Caco-2 (cell line): ENCODE measurements at regions not wholly inside any gene's neighbourhood (a gene's known extent, or its start where the extent isn't known, plus 50 kb on each side); places are given as distances from the start of the nearest gene placed in this dataset.

ENCODE experiments used
- BruUV-seq: library from RNA; stranded (reverse); fragments of 400-500 nt; replicated peaks from 2 replicates; lab custom pipeline; 2021; lab: Mats Ljungman, UMichigan
- CTCF ChIA-PET: fragments of 300-600 bp; sonication (Branson Sonifier 250); formaldehyde crosslinking; loops from one replicate; lab custom pipeline; 2022; ENCODE audit warnings: antibody characterized with exemption; lab: Charles Lee
- POLR2A ChIA-PET: fragments of 300-600 bp; sonication (Branson Sonifier 250); formaldehyde crosslinking; loops from one replicate; lab custom pipeline; 2022; ENCODE audit warnings: antibody characterized with exemption; lab: Charles Lee
- DNase-seq, 2 experiments: peaks; one replicate each; pipeline versions ENCODE4 v3.0.0 to v3.0.0-alpha.2; 2020 to 2022
- H3K27me3 ChIP-seq: replicated peaks from 2 replicates; pipeline ENCODE4 v1.6.0; 2011; ENCODE audit warnings: low read length; ENCODE audit not compliant: control insufficient read depth, insufficient read depth
- H3K36me3 ChIP-seq: 2 replicates; pipeline ENCODE4 v1.5.1; 2011; ENCODE audit warnings: low read length; ENCODE audit not compliant: control insufficient read depth, insufficient read depth
- H3K4me1 ChIP-seq: fragments of 250-450 bp; sonication (Bioruptor Pico); 2 replicates; pipeline ENCODE4 v1.5.1; 2020; ENCODE audit warnings: mild to moderate bottlenecking
- H3K4me3 ChIP-seq: 2 replicates; pipeline ENCODE4 v1.5.1; 2011; ENCODE audit warnings: low read depth, mild to moderate bottlenecking, control low read depth, low read length
- H3K9me3 ChIP-seq: fragments of 250-450 bp; sonication (Bioruptor Pico); 2 replicates; pipeline ENCODE4 v1.5.1; 2020; ENCODE audit warnings: mild to moderate bottlenecking, moderate library complexity
- H3K27ac Mint-ChIP-seq: one replicate; pipeline ENCODE4 v1.8.0; 2022; ENCODE audit warnings: mixed read lengths; ENCODE audit not compliant: unreplicated experiment
- H3K27me3 Mint-ChIP-seq: one replicate; pipeline ENCODE4 v1.8.0; 2022; ENCODE audit warnings: mixed read lengths; ENCODE audit not compliant: insufficient read depth, unreplicated experiment
- H3K36me3 Mint-ChIP-seq: one replicate; pipeline ENCODE4 v1.8.0; 2022; ENCODE audit warnings: mild to moderate bottlenecking, mixed read lengths; ENCODE audit not compliant: insufficient read depth, unreplicated experiment
- H3K4me1 Mint-ChIP-seq: one replicate; pipeline ENCODE4 v1.8.0; 2022; ENCODE audit warnings: low read depth, mixed read lengths; ENCODE audit not compliant: unreplicated experiment
- H3K4me3 Mint-ChIP-seq: one replicate; pipeline ENCODE4 v1.8.0; 2022; ENCODE audit warnings: mild to moderate bottlenecking, moderate library complexity, mixed read lengths; ENCODE audit not compliant: unreplicated experiment
- H3K9me3 Mint-ChIP-seq: one replicate; pipeline ENCODE4 v1.8.0; 2022; ENCODE audit warnings: mixed read lengths; ENCODE audit not compliant: unreplicated experiment
- intact Hi-C: fragments of 100-400 bp; cut with micrococcal nuclease; formaldehyde crosslinking; loops from one replicate; pipeline ENCODE4 v1.10.0; 2022; ENCODE audit not compliant: unreplicated experiment
- TF ChIP-seq, protein P1 (sequence below), 2 experiments: fragments of 200-600 bp in 1 of 2; IDR thresholded peaks; 1 replicate in 1 of 2; 2 replicates in 1 of 2; pipeline versions ENCODE4 v1.5.1 to v1.8.0; 2011 to 2022; ENCODE audit warnings: antibody characterized with exemption in 1 of 2, control low read depth in 1 of 2, inconsistent platforms in 1 of 2, low read depth in 1 of 2, low read length in 1 of 2, mild to moderate bottlenecking in 1 of 2, moderate library complexity in 1 of 2; ENCODE audit not compliant: insufficient read depth in 1 of 2, severe bottlenecking in 1 of 2, unreplicated experiment in 1 of 2

DNA sequence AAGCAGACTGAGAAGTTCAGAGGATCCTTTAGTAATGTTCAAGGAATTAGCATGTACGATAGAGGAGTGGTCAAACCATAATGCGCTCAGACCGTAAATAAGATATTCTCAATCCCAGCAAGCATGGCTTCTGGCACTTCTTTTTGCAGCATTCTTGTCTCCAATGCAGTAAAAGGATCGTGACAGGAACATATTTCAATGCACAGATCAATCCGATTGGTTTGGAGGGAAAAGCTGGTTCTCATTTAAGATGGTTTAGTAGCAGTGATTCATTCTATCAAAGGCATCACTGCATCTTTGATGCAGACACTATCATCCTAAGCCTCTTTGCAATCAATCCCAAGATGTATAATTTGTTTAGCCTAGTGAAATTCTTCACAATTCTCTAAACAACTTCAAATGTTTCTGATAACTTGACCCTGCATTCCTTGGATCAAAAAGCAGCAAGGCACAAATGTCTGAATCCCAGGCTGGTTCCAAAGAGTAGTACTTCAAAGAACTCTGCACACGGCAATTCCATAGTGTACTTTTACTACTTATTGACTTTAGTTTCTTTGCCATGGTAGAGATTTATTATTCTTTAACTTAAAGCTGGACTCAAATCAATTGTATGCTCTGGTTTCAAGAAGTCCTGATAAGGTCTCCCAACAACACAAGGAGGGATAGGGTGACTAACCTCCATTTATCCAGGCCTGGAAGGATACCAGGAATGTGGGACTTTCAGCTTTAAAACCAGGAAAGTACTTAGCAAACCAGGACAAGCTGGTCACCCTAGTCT lies 96.8 kb upstream of the MDM1 start:
- DNase-seq = peak; percentile 72 to 79
- no TSS peak for BruUV-seq
- CTCF ChIA-PET = no interaction called here
- no peaks in the 10 kb centered on the region for H3K27me3 ChIP-seq
- POLR2A ChIA-PET = interaction anchor here (1.0 to 1.8 kb wide), 3 partner anchors 11 to 182 kb away, joined by 3 to 10 read pairs (median 6); partner anchors contain the start of gene RAP1B
- TF ChIP-seq, protein P1, sequence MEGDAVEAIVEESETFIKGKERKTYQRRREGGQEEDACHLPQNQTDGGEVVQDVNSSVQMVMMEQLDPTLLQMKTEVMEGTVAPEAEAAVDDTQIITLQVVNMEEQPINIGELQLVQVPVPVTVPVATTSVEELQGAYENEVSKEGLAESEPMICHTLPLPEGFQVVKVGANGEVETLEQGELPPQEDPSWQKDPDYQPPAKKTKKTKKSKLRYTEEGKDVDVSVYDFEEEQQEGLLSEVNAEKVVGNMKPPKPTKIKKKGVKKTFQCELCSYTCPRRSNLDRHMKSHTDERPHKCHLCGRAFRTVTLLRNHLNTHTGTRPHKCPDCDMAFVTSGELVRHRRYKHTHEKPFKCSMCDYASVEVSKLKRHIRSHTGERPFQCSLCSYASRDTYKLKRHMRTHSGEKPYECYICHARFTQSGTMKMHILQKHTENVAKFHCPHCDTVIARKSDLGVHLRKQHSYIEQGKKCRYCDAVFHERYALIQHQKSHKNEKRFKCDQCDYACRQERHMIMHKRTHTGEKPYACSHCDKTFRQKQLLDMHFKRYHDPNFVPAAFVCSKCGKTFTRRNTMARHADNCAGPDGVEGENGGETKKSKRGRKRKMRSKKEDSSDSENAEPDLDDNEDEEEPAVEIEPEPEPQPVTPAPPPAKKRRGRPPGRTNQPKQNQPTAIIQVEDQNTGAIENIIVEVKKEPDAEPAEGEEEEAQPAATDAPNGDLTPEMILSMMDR (IDR thresholded peaks at IDR 0.05; ENCODE audit: insufficient read depth in 1 of 2, low read depth in 1 of 2, low read length in 1 of 2, severe bottlenecking in 1 of 2, unreplicated experiment in 1 of 2) = no peak
- H3K4me3 ChIP-seq = no peak overlapping the region
- no peaks in the 10 kb centered on the region for H3K36me3 ChIP-seq
- H3K27me3 Mint-ChIP-seq = no peaks in the 10 kb centered on the region
- H3K4me1 ChIP-seq = peaks cover 54% of the 10 kb centered on the region
- intact Hi-C loops = loop anchor here (1.0 to 10.0 kb wide), 6 partner anchors 24 to 256 kb away; partner anchors contain the start of genes MDM1, NUP107 and RAP1B
- H3K4me3 Mint-ChIP-seq = peak overlapping the region; percentile 45
- H3K27ac Mint-ChIP-seq = peak overlapping the region; percentile 94
- H3K9me3 ChIP-seq = no peaks in the 10 kb centered on the region
- H3K9me3 Mint-ChIP-seq = peaks cover 39% of the 10 kb centered on the region
- peaks cover 5% of the 10 kb centered on the region for H3K36me3 Mint-ChIP-seq
- peaks cover 29% of the 10 kb centered on the region for H3K4me1 Mint-ChIP-seq

DNA sequence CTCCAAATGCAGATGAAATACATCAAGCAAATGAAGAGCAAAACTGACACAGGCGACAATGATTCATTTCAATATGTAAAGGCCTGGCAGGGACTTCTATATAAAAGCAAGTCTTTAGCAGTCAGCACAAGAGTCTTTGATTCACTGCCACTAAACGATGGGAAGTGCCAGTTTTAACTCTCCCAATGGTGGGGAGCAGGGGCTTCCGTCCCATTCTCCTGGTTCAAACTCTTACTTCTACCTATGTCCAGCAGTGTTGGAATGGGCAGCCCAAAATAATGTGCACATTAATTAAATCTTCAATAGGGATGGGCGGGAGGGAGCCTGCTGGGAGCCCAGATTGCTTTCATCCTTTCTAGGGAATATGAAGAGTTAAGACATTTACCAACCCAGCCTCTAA lies 97.5 kb upstream of the MDM1 start:
- H3K4me3 Mint-ChIP-seq = no peak overlapping the region
- Histone ChIP-seq H3K4me1 (peaks cover 52% of the 10 kb centered on the region), H3K36me3 (no peaks in the 10 kb centered on the region), H3K27me3 (no peaks in the 10 kb centered on the region), H3K9me3 (peaks cover 3% of the 10 kb centered on the region), H3K4me3 (no peak overlapping the region)
- H3K27ac Mint-ChIP-seq = peak overlapping the region; percentile 94
- DNase-seq = no peak
- no TSS peak for BruUV-seq
- TF ChIP-seq, protein P1 (IDR thresholded peaks at IDR 0.05; ENCODE audit: insufficient read depth in 1 of 2, low read depth in 1 of 2, low read length in 1 of 2, severe bottlenecking in 1 of 2, unreplicated experiment in 1 of 2) = no peak
- peaks cover 5% of the 10 kb centered on the region for H3K36me3 Mint-ChIP-seq
- ChIA-PET CTCF (no interaction called here), POLR2A (interaction anchor here (1.0 to 1.8 kb wide), 3 partner anchors 10 to 181 kb away, joined by 3 to 10 read pairs (median 6); partner anchors contain the start of gene RAP1B)
- no peaks in the 10 kb centered on the region for H3K27me3 Mint-ChIP-seq
- peaks cover 30% of the 10 kb centered on the region for H3K4me1 Mint-ChIP-seq
- intact Hi-C loops = loop anchor here (1.0 to 10.0 kb wide), 6 partner anchors 24 to 255 kb away; partner anchors contain the start of genes MDM1, NUP107 and RAP1B
- H3K9me3 Mint-ChIP-seq = peaks cover 45% of the 10 kb centered on the region

DNA sequence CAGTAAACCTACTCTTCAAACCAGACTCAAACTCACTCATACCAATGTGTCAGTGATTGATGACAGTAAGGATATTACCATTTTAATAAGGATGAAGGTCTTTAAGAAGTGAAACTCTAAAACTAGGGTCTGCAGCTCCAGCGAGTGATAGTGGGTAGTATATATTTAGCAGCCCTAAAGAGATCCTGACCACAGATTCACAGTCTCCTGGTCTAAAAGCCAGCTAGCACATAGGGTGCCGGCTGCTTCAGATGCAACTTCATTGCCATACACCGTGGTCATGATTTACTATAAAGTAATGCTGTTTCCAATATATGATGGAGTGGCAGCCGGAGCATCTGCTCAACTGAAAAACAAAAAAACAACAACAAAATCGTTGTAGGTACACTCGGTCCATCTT lies 99.6 kb upstream of the MDM1 start:
- no TSS peak for BruUV-seq
- H3K36me3 ChIP-seq = no peaks in the 10 kb centered on the region; the same call in 1 of the 2 replicates
- Mint-ChIP-seq H3K27ac (peak overlapping the region; percentile 94), H3K4me3 (no peak overlapping the region), H3K9me3 (peaks cover 42% of the 10 kb centered on the region), H3K27me3 (no peaks in the 10 kb centered on the region), H3K36me3 (peaks cover 6% of the 10 kb centered on the region), H3K4me1 (peaks cover 26% of the 10 kb centered on the region)
- POLR2A ChIA-PET = no interaction called here
- intact Hi-C loops = no loop called here
- peaks cover 12% of the 10 kb centered on the region for H3K9me3 ChIP-seq
- peaks cover 38% of the 10 kb centered on the region for H3K4me1 ChIP-seq
- no peak for DNase-seq
- no peak overlapping the region for H3K4me3 ChIP-seq
- TF ChIP-seq, protein P1 (IDR thresholded peaks at IDR 0.05; ENCODE audit: insufficient read depth in 1 of 2, low read depth in 1 of 2, low read length in 1 of 2, severe bottlenecking in 1 of 2, unreplicated experiment in 1 of 2) = no peak
- H3K27me3 ChIP-seq = no peaks in the 10 kb centered on the region
- CTCF ChIA-PET = no interaction called here
